IMR-90 (cell line): ENCODE measurements at regions not wholly inside any gene's neighbourhood (a gene's known extent, or its start where the extent isn't known, plus 50 kb on each side); places are given as distances from the start of the nearest gene placed in this dataset.

Experiments used
- ATAC-seq: fragments of 200-7000 bp; cut with Tn5 transposase; 2 replicates; pipeline ENCODE4 v1.9.1; 2020; ENCODE audit warnings: low read depth, mild to moderate bottlenecking, moderate library complexity
- BruUV-seq: library from RNA; stranded (reverse); fragments of 400-500 nt; replicated peaks from 2 replicates; lab custom pipeline; 2021; lab: Mats Ljungman, UMichigan
- CTCF ChIA-PET: fragments of 300-600 bp; formaldehyde crosslinking; extraction: SDS; loops from one replicate; lab custom pipeline; 2021; ENCODE audit warnings: antibody characterized with exemption; lab: Yijun Ruan, JAX
- POLR2A ChIA-PET: fragments of 300-600 bp; sonication (Branson Sonifier 250); formaldehyde crosslinking; loops from one replicate; lab custom pipeline; 2022; ENCODE audit warnings: antibody characterized with exemption; ENCODE audit not compliant: unreplicated experiment; lab: Charles Lee
- DNase-seq: peaks from one replicate; pipeline ENCODE4 v3.0.0; 2013
- H2AFZ ChIP-seq: replicated peaks from 2 replicates; pipeline ENCODE3; 2013; ENCODE audit warnings: low read length, mild to moderate bottlenecking; ENCODE audit not compliant: poor library complexity
- H2AK5ac ChIP-seq: 2 replicates; pipeline ENCODE4 v1.6.1; 2013; ENCODE audit warnings: low read depth, low read length, inconsistent platforms
- H2AK9ac ChIP-seq: replicated peaks from 2 replicates; pipeline ENCODE3; 2013; ENCODE audit warnings: mild to moderate bottlenecking, low read depth, low read length, moderate library complexity; ENCODE audit not compliant: poor library complexity
- H2BK120ac ChIP-seq: 2 replicates; pipeline ENCODE4 v1.6.1; 2013; ENCODE audit warnings: low read depth, low read length, inconsistent platforms
- H2BK15ac ChIP-seq: 3 replicates; pipeline ENCODE4 v1.6.1; 2013; ENCODE audit warnings: low read depth, low read length, inconsistent platforms
- H2BK20ac ChIP-seq: 2 replicates; pipeline ENCODE4 v1.6.1; 2013; ENCODE audit warnings: low read depth, mild to moderate bottlenecking, inconsistent platforms, low read length, moderate library complexity
- H2BK5ac ChIP-seq: 2 replicates; pipeline ENCODE4 v1.6.1; 2013; ENCODE audit warnings: mild to moderate bottlenecking, low read depth, low read length, inconsistent platforms; ENCODE audit not compliant: poor library complexity, severe bottlenecking
- H3K14ac ChIP-seq: replicated peaks from 2 replicates; pipeline ENCODE4 v1.6.1; 2013; ENCODE audit warnings: low read depth, low read length, inconsistent platforms
- H3K18ac ChIP-seq: 2 replicates; pipeline ENCODE4 v1.6.1; 2013; ENCODE audit warnings: low read depth, low read length, control low read depth
- H3K23ac ChIP-seq: 2 replicates; pipeline ENCODE4 v1.6.1; 2013; ENCODE audit warnings: low read depth, low read length, inconsistent platforms
- H3K27ac ChIP-seq: 2 replicates; pipeline ENCODE4 v1.5.1; 2013; ENCODE audit warnings: mild to moderate bottlenecking, control low read depth, low read length; ENCODE audit not compliant: insufficient read depth
- H3K27me3 ChIP-seq: 2 replicates; pipeline ENCODE4 v1.6.1; 2013; ENCODE audit warnings: low read length; ENCODE audit not compliant: control insufficient read depth, insufficient read depth
- H3K36me3 ChIP-seq: 2 replicates; pipeline ENCODE4 v1.6.1; 2013; ENCODE audit warnings: low read length, mixed read lengths; ENCODE audit not compliant: control insufficient read depth, insufficient read depth
- H3K4ac ChIP-seq: 2 replicates; pipeline ENCODE4 v1.6.1; 2013; ENCODE audit warnings: low read depth, low read length, inconsistent platforms
- H3K4me1 ChIP-seq: 2 replicates; pipeline ENCODE4 v1.6.1; 2013; ENCODE audit warnings: low read length, mixed read lengths; ENCODE audit not compliant: control insufficient read depth, insufficient read depth
- H3K4me2 ChIP-seq: 2 replicates; pipeline ENCODE4 v1.6.1; 2013; ENCODE audit warnings: low read depth, mild to moderate bottlenecking, control low read depth, low read length, moderate library complexity
- H3K4me3 ChIP-seq: 2 replicates; pipeline ENCODE4 v1.5.1; 2013; ENCODE audit warnings: low read depth, mild to moderate bottlenecking, control low read depth, low read length, moderate library complexity; ENCODE audit not compliant: insufficient read depth
- H3K56ac ChIP-seq: 2 replicates; pipeline ENCODE4 v1.6.1; 2013; ENCODE audit warnings: low read length, inconsistent platforms; ENCODE audit not compliant: insufficient read depth; ENCODE audit errors: extremely low read depth
- H3K79me1 ChIP-seq, 2 experiments: 2 replicates each; pipeline ENCODE4 v1.6.1; 2013; ENCODE audit warnings: low read length in 2 of 2, inconsistent platforms in 1 of 2, low read depth in 1 of 2
- H3K9ac ChIP-seq: 2 replicates; pipeline ENCODE4 v1.6.1; 2013; ENCODE audit warnings: low read depth, low read length, control low read depth
- H3K9me1 ChIP-seq: 2 replicates; pipeline ENCODE4 v1.6.1; 2013; ENCODE audit warnings: low read length, inconsistent platforms; ENCODE audit not compliant: insufficient read depth
- H3K9me3 ChIP-seq: 2 replicates; pipeline ENCODE4 v1.6.1; 2013; ENCODE audit warnings: low read length; ENCODE audit not compliant: control insufficient read depth, insufficient read depth
- H4K20me1 ChIP-seq: 2 replicates; pipeline ENCODE4 v1.6.1; 2013; ENCODE audit warnings: low read length, inconsistent platforms; ENCODE audit not compliant: insufficient read depth
- H4K5ac ChIP-seq: 2 replicates; pipeline ENCODE4 v1.6.1; 2013; ENCODE audit warnings: mild to moderate bottlenecking, low read depth, low read length, control low read depth
- H4K8ac ChIP-seq, 2 experiments: 2 replicates each; pipeline ENCODE4 v1.6.1; 2013; ENCODE audit warnings: low read depth in 2 of 2, low read length in 2 of 2, control low read depth in 1 of 2, inconsistent platforms in 1 of 2
- H4K91ac ChIP-seq: 2 replicates; pipeline ENCODE4 v1.6.1; 2013; ENCODE audit warnings: low read depth, low read length, inconsistent platforms; ENCODE audit not compliant: insufficient read depth
- BHLHE40 ChIP-seq: fragments of 150-350 bp; IDR thresholded peaks from 2 replicates; pipeline ENCODE4 v1.6.1; 2016; ENCODE audit warnings: mild to moderate bottlenecking, low read depth, low read length
- CEBPB ChIP-seq: IDR thresholded peaks from 2 replicates; pipeline ENCODE4 v1.6.1; 2012; ENCODE audit warnings: low read depth, low read length, improper control_type of control experiment
- CHD1 ChIP-seq: IDR thresholded peaks from 2 replicates; pipeline ENCODE4 v1.6.1; 2012; ENCODE audit warnings: low read depth, low read length, improper control_type of control experiment
- ELK1 ChIP-seq: fragments of 150-350 bp; IDR thresholded peaks from 2 replicates; pipeline ENCODE4 v1.6.1; 2016; ENCODE audit warnings: low read depth, mild to moderate bottlenecking, low read length, moderate library complexity, borderline replicate concordance
- FOS ChIP-seq: fragments of 150-350 bp; IDR thresholded peaks from 2 replicates; pipeline ENCODE4 v1.6.1; 2016; ENCODE audit warnings: low read depth, low read length
- MAFK ChIP-seq: IDR thresholded peaks from 2 replicates; pipeline ENCODE4 v1.6.1; 2012; ENCODE audit warnings: low read depth, low read length, improper control_type of control experiment
- MAZ ChIP-seq: IDR thresholded peaks from 2 replicates; pipeline ENCODE4 v1.6.1; 2012; ENCODE audit warnings: low read depth, mild to moderate bottlenecking, low read length, improper control_type of control experiment, moderate library complexity, borderline replicate concordance
- RAD21 ChIP-seq: IDR thresholded peaks from 2 replicates; pipeline ENCODE4 v1.6.1; 2012; ENCODE audit warnings: low read length, improper control_type of control experiment
- RCOR1 ChIP-seq: IDR thresholded peaks from 2 replicates; pipeline ENCODE4 v1.6.1; 2012; ENCODE audit warnings: mild to moderate bottlenecking, low read length, improper control_type of control experiment; ENCODE audit not compliant: insufficient replicate concordance
- RFX5 ChIP-seq: IDR thresholded peaks from 2 replicates; pipeline ENCODE4 v1.8.0; 2012; ENCODE audit warnings: low read depth, mild to moderate bottlenecking, low read length, moderate library complexity
- SMC3 ChIP-seq: fragments of 150-350 bp; IDR thresholded peaks from 2 replicates; pipeline ENCODE4 v1.6.1; 2016; ENCODE audit warnings: low read depth, mild to moderate bottlenecking, antibody characterized with exemption, low read length, moderate library complexity
- WGBS, 2 experiments: methylation state at CpG; one replicate each; pipeline versions ENCODE4 v1.1.5 to v1.1.7; 2013; ENCODE audit warnings: missing lambda C conversion rate in 2 of 2; ENCODE audit not compliant: insufficient read length in 1 of 2; ENCODE audit errors: extremely low coverage in 2 of 2; 5-methylcytosine and 5-hydroxymethylcytosine counted together
- dilution Hi-C: fragments of 300-500 bp; cut with HindIII; formaldehyde crosslinking; loops from one replicate; pipeline ENCODE4 v1.14.3; 2018; ENCODE audit warnings: low sequenced_read_pairs; ENCODE audit not compliant: unreplicated experiment
- in situ Hi-C: fragments of 300-500 bp; cut with MboI; formaldehyde crosslinking; loops from 3 replicates; pipeline ENCODE4 v1.14.3; 2019; ENCODE audit warnings: low sequenced_read_pairs, inconsistent platforms, mixed read lengths
- intact Hi-C: fragments of 100-400 bp; cut with micrococcal nuclease; formaldehyde crosslinking; loops from 2 replicates; pipeline ENCODE4 v1.10.0; 2022
- TF ChIP-seq, protein P1 (sequence below): conservative IDR thresholded peaks from 2 replicates; pipeline ENCODE4 v1.5.1; 2012; ENCODE audit warnings: mild to moderate bottlenecking, low read depth, low read length, improper control_type of control experiment

- dilution Hi-C loops = no loop called here
- Histone ChIP-seq H3K9me3 (no peaks in the 10 kb centered on the region; the same call in 1 of the 2 replicates), H2BK5ac (no peak overlapping the region), H3K56ac (no peak overlapping the region), H3K23ac (no peak overlapping the region), H3K4me2 (no peak overlapping the region), H3K4me1 (no peaks in the 10 kb centered on the region), H2AK5ac (no peak overlapping the region), H2BK15ac (no peak overlapping the region), H3K4me3 (no peak overlapping the region), H3K18ac (no peak overlapping the region), H3K27ac (no peak overlapping the region), H3K9me1 (no peaks in the 10 kb centered on the region), H4K5ac (no peak overlapping the region), H4K8ac (no peak overlapping the region), H3K36me3 (no peaks in the 10 kb centered on the region), H2BK120ac (no peak overlapping the region), H3K79me1 (no peaks in the 10 kb centered on the region), H3K27me3 (no peaks in the 10 kb centered on the region), H3K14ac (no peak overlapping the region), H4K20me1 (no peaks in the 10 kb centered on the region), H4K91ac (no peak overlapping the region), H2AK9ac (no peak overlapping the region), H3K9ac (no peak overlapping the region), H2BK20ac (no peak overlapping the region), H2AFZ (no peak overlapping the region), H3K4ac (no peak overlapping the region)
- DNase-seq = no peak
- ChIA-PET POLR2A (no interaction called here), CTCF (no interaction called here)
- no peak for ATAC-seq
- no TSS peak for BruUV-seq
- in situ Hi-C loops = no loop called here
- no CpG with 5 or more reads among the region's 4 CpGs for WGBS, 2 experiments
- intact Hi-C loops = no loop called here
- TF ChIP-seq ELK1 (no peak), MAZ (no peak), FOS (no peak), MAFK (no peak), CHD1 (no peak), BHLHE40 (no peak), RFX5 (no peak), RAD21 (no peak), CEBPB (no peak), RCOR1 (no peak), SMC3 (no peak)
- TF ChIP-seq, protein P1, sequence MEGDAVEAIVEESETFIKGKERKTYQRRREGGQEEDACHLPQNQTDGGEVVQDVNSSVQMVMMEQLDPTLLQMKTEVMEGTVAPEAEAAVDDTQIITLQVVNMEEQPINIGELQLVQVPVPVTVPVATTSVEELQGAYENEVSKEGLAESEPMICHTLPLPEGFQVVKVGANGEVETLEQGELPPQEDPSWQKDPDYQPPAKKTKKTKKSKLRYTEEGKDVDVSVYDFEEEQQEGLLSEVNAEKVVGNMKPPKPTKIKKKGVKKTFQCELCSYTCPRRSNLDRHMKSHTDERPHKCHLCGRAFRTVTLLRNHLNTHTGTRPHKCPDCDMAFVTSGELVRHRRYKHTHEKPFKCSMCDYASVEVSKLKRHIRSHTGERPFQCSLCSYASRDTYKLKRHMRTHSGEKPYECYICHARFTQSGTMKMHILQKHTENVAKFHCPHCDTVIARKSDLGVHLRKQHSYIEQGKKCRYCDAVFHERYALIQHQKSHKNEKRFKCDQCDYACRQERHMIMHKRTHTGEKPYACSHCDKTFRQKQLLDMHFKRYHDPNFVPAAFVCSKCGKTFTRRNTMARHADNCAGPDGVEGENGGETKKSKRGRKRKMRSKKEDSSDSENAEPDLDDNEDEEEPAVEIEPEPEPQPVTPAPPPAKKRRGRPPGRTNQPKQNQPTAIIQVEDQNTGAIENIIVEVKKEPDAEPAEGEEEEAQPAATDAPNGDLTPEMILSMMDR = no peak
Observed at GRCh38 chr7:41842956-41843355, 140.1 kb upstream of the INHBA start.
